Transverse colon (tissue), 3 donors: ENCODE measurements at regions not wholly inside any gene's neighbourhood (a gene's known extent, or its start where the extent isn't known, plus 50 kb on each side); places are given as distances from the start of the nearest gene placed in this dataset.

Source experiments
- POLR2A ChIP-seq: fragments of 450-650 bp; IDR thresholded peaks from one replicate; pipeline ENCODE4 v1.6.1; 2016; ENCODE audit warnings: antibody characterized with exemption, mild to moderate bottlenecking, moderate library complexity
- TF ChIP-seq, protein P1 (sequence below), 5 experiments: fragments of 200-600 bp in 3 of 5; fragments of 450-650 bp in 2 of 5; sonication (generic) in 3 of 5; IDR thresholded peaks; 1 replicate in 2 of 5; 2 replicates in 3 of 5; pipeline ENCODE4 v1.5.1; 2016 to 2017; ENCODE audit warnings: antibody characterized with exemption in 5 of 5, inconsistent platforms in 3 of 5, mild to moderate bottlenecking in 2 of 5, moderate library complexity in 1 of 5

DNA sequence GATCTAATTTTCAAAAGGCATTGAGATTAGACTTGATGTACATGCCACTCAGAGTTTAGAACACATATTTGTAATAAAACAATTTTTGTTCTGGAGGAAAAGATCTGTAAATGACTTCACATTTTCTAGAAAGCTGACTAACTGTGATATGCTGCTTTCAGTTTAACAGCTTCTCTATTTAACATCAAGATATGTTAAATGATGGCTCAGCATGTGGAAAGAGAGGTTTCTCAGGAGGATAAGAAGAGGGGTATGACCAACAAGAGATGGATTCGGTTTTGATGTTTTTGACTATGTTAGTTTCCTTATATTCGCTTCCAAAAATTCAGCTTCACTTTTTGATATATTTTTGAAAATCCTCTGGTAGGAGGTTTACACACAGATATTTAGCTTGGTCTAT lies 698.7 kb downstream of the GLUD2 start:
- TF ChIP-seq POLR2A, result no peak
- TF ChIP-seq, protein P1, sequence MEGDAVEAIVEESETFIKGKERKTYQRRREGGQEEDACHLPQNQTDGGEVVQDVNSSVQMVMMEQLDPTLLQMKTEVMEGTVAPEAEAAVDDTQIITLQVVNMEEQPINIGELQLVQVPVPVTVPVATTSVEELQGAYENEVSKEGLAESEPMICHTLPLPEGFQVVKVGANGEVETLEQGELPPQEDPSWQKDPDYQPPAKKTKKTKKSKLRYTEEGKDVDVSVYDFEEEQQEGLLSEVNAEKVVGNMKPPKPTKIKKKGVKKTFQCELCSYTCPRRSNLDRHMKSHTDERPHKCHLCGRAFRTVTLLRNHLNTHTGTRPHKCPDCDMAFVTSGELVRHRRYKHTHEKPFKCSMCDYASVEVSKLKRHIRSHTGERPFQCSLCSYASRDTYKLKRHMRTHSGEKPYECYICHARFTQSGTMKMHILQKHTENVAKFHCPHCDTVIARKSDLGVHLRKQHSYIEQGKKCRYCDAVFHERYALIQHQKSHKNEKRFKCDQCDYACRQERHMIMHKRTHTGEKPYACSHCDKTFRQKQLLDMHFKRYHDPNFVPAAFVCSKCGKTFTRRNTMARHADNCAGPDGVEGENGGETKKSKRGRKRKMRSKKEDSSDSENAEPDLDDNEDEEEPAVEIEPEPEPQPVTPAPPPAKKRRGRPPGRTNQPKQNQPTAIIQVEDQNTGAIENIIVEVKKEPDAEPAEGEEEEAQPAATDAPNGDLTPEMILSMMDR (IDR thresholded peaks at IDR 0.05), result no peak
